OCI-LY3 (cell line): ENCODE measurements at regions not wholly inside any gene's neighbourhood (a gene's known extent, or its start where the extent isn't known, plus 50 kb on each side); places are given as distances from the start of the nearest gene placed in this dataset.

Experiments
- CTCF ChIP-seq: fragments of 200-600, 300-600 bp; sonication (generic); IDR thresholded peaks from 2 replicates; pipeline ENCODE4 v1.5.1; 2014; ENCODE audit warnings: antibody characterized with exemption, low read length, low read depth
- EZH2phosphoT487 ChIP-seq: fragments of 200-600 bp; shearing (Covaris generic); IDR thresholded peaks from 2 replicates; pipeline ENCODE4 v1.6.1; 2018; ENCODE audit warnings: antibody characterized with exemption, mixed run types, low read depth

- TF ChIP-seq CTCF (no peak), EZH2phosphoT487 (no peak)
Observed at GRCh38 chr14:87691042-87691881, 301.7 kb downstream of the GALC start.
